Osteocyte (in vitro differentiated cells): ENCODE measurements at regions not wholly inside any gene's neighbourhood (a gene's known extent, or its start where the extent isn't known, plus 50 kb on each side); places are given as distances from the start of the nearest gene placed in this dataset.

Experiments used
- DNase-seq: peaks from one replicate; pipeline ENCODE4 v3.0.0; 2021; ENCODE audit warnings: mixed read lengths; ENCODE audit not compliant: unreplicated experiment; ENCODE audit errors: extremely low spot score
- H3K27ac Mint-ChIP-seq: one replicate; pipeline ENCODE4 v1.8.0; 2021; ENCODE audit warnings: mild to moderate bottlenecking, mixed read lengths; ENCODE audit not compliant: unreplicated experiment
- H3K27me3 Mint-ChIP-seq: one replicate; pipeline ENCODE4 v1.8.0; 2021; ENCODE audit warnings: mixed read lengths; ENCODE audit not compliant: unreplicated experiment
- H3K36me3 Mint-ChIP-seq: one replicate; pipeline ENCODE4 v1.8.0; 2021; ENCODE audit warnings: mixed read lengths; ENCODE audit not compliant: unreplicated experiment
- H3K4me1 Mint-ChIP-seq: one replicate; pipeline ENCODE4 v1.8.0; 2021; ENCODE audit warnings: mixed read lengths; ENCODE audit not compliant: unreplicated experiment
- H3K4me3 Mint-ChIP-seq: one replicate; pipeline ENCODE4 v1.8.0; 2021; ENCODE audit warnings: mild to moderate bottlenecking, moderate library complexity, mixed read lengths; ENCODE audit not compliant: unreplicated experiment
- H3K9me3 Mint-ChIP-seq: one replicate; pipeline ENCODE4 v1.8.0; 2021; ENCODE audit warnings: mixed read lengths; ENCODE audit not compliant: unreplicated experiment
- TF ChIP-seq, protein P1 (sequence below): fragments of 200-600 bp; sonication (generic); IDR thresholded peaks from 2 replicates; pipeline ENCODE4 v1.5.0; 2021; ENCODE audit warnings: antibody characterized with exemption, mild to moderate bottlenecking, moderate library complexity

- no peaks in the 10 kb centered on the region for H3K9me3 Mint-ChIP-seq
- DNase-seq = no peak
- H3K27ac Mint-ChIP-seq = no peak overlapping the region
- H3K27me3 Mint-ChIP-seq = peaks cover 12% of the 10 kb centered on the region
- TF ChIP-seq, protein P1, sequence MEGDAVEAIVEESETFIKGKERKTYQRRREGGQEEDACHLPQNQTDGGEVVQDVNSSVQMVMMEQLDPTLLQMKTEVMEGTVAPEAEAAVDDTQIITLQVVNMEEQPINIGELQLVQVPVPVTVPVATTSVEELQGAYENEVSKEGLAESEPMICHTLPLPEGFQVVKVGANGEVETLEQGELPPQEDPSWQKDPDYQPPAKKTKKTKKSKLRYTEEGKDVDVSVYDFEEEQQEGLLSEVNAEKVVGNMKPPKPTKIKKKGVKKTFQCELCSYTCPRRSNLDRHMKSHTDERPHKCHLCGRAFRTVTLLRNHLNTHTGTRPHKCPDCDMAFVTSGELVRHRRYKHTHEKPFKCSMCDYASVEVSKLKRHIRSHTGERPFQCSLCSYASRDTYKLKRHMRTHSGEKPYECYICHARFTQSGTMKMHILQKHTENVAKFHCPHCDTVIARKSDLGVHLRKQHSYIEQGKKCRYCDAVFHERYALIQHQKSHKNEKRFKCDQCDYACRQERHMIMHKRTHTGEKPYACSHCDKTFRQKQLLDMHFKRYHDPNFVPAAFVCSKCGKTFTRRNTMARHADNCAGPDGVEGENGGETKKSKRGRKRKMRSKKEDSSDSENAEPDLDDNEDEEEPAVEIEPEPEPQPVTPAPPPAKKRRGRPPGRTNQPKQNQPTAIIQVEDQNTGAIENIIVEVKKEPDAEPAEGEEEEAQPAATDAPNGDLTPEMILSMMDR = no peak
- H3K4me1 Mint-ChIP-seq = no peaks in the 10 kb centered on the region
- no peaks in the 10 kb centered on the region for H3K36me3 Mint-ChIP-seq
- no peak overlapping the region for H3K4me3 Mint-ChIP-seq
Observed at GRCh38 chr7:113548561-113548960, 370.2 kb downstream of the PPP1R3A start.

- H3K4me3 Mint-ChIP-seq = no peak overlapping the region
- no peak overlapping the region for H3K27ac Mint-ChIP-seq
- DNase-seq = no peak
- H3K4me1 Mint-ChIP-seq = no peaks in the 10 kb centered on the region
- TF ChIP-seq, protein P1 = no peak
- H3K36me3 Mint-ChIP-seq = no peaks in the 10 kb centered on the region
- peaks cover 10% of the 10 kb centered on the region for H3K27me3 Mint-ChIP-seq
- no peaks in the 10 kb centered on the region for H3K9me3 Mint-ChIP-seq
Observed at GRCh38 chr7:113548137-113548536, 370.7 kb downstream of the PPP1R3A start.

GRCh38 chr7:113521468-113521867 is 397.3 kb downstream of the PPP1R3A start:
- DNase-seq = no peak
- Mint-ChIP-seq H3K4me3 (no peak overlapping the region), H3K27ac (no peak overlapping the region), H3K27me3 (no peaks in the 10 kb centered on the region), H3K9me3 (no peaks in the 10 kb centered on the region), H3K4me1 (no peaks in the 10 kb centered on the region), H3K36me3 (no peaks in the 10 kb centered on the region)
- TF ChIP-seq, protein P1 = no peak

DNA sequence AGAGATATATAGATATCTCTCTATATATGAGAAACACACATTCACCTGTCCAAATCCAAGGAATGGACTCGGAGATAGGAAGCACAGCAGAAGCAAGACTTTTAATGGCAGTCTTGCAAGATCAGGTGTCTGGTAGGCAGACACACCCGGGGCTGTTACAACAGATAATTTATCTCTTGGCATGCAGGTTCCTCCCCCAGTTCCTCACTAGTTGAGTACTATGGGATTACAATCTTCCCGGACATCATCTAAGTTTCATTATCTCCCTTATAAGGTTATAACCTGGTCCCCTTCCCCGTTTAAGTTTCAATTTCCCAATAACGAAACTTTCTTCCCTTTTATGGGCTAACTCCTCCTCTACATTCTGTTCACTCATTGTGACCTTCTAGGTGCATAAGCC is 399.3 kb downstream of the PPP1R3A start:
- TF ChIP-seq, protein P1 = no peak
- Mint-ChIP-seq H3K36me3 (no peaks in the 10 kb centered on the region), H3K4me3 (no peak overlapping the region), H3K27ac (no peak overlapping the region), H3K9me3 (no peaks in the 10 kb centered on the region), H3K4me1 (no peaks in the 10 kb centered on the region), H3K27me3 (no peaks in the 10 kb centered on the region)
- no peak for DNase-seq

DNA sequence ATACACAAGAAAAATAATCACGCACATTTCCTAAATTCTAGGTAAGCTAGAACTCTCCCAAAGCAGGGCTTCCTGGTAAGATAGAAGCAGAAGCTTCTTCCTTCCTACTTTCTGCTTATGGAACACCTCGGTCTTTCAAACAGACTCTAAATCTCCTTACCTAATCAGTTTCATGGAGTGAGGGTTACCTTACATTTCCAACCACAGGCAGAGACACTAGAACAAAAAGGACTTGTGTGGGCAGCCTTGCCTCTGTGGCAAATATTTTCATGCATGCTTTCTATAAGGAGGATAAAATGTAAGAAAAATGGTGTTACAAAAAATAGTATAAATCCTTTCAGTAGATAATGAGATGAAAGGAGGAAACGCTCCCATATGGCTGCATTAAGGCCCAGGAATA is 386.3 kb upstream of the SMIM30 start:
- Mint-ChIP-seq H3K9me3 (no peaks in the 10 kb centered on the region), H3K4me1 (no peaks in the 10 kb centered on the region), H3K36me3 (no peaks in the 10 kb centered on the region), H3K27me3 (no peaks in the 10 kb centered on the region), H3K27ac (no peak overlapping the region), H3K4me3 (no peak overlapping the region)
- TF ChIP-seq, protein P1 = no peak
- no peak for DNase-seq
